ENCODE measurements at regions not wholly inside any gene's neighbourhood (a gene's known extent, or its start where the extent isn't known, plus 50 kb on each side); places are given as distances from the start of the nearest gene placed in this dataset.

DNA sequence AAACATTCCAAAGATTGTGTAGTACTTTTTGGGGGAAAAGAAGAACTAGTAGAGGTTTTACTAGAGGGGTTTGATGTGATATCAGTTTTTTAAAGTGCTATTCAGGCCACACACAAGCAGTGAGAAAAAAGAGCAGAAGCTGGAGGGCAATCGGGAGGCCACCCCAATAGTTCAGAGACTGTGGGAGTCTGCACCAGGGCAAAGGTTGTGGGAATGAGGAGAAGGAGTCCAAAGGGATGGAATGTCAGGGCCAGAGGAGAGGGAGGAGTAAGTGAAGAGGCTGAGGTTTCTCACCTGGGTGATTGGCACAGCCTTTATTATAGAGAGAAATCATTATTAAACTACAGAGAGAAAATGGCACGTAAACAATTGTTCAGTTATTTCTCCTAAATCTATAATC lies 134.9 kb upstream of the RAD23B start:
- Histone ChIP-seq H3K36me3 (ENCODE audit: insufficient read depth, low read length, poor library complexity, severe bottlenecking) (no peaks in the 10 kb centered on the region), H3K4me3 (ENCODE audit: low read depth, low read length, poor library complexity, severe bottlenecking) (no peak overlapping the region), H3K27me3 (replicated peaks; ENCODE audit: insufficient read depth, low read depth, low read length, poor library complexity) (peaks cover under 1% of the 10 kb centered on the region), H3K9me3 (ENCODE audit: low read depth, low read length, poor library complexity, severe bottlenecking) (no peaks in the 10 kb centered on the region), H3K27ac (ENCODE audit: low read depth, low read length, poor library complexity, severe bottlenecking) (no peak overlapping the region), H3K4me1 (ENCODE audit: insufficient read depth, low read length, poor library complexity, severe bottlenecking) (no peaks in the 10 kb centered on the region)
- POLR2A ChIA-PET (ENCODE audit: low non-redundant PET): no interaction called here
- no peak for TF ChIP-seq EZH2 (IDR thresholded peaks at IDR 0.05; ENCODE audit: borderline replicate concordance, low read depth, low read length, poor library complexity, severe bottlenecking)
- TF ChIP-seq, protein P1, sequence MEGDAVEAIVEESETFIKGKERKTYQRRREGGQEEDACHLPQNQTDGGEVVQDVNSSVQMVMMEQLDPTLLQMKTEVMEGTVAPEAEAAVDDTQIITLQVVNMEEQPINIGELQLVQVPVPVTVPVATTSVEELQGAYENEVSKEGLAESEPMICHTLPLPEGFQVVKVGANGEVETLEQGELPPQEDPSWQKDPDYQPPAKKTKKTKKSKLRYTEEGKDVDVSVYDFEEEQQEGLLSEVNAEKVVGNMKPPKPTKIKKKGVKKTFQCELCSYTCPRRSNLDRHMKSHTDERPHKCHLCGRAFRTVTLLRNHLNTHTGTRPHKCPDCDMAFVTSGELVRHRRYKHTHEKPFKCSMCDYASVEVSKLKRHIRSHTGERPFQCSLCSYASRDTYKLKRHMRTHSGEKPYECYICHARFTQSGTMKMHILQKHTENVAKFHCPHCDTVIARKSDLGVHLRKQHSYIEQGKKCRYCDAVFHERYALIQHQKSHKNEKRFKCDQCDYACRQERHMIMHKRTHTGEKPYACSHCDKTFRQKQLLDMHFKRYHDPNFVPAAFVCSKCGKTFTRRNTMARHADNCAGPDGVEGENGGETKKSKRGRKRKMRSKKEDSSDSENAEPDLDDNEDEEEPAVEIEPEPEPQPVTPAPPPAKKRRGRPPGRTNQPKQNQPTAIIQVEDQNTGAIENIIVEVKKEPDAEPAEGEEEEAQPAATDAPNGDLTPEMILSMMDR (conservative IDR thresholded peaks at IDR 0.05; ENCODE audit: low read depth, low read length): no peak
- DNase-seq (ENCODE audit: low spot score): no peak
- intact Hi-C loops (cut with micrococcal nuclease; ENCODE audit: unreplicated experiment): no loop called here
- no TSS peak for BruUV-seq (replicated peaks)
- CTCF ChIA-PET: no interaction called here

DNA sequence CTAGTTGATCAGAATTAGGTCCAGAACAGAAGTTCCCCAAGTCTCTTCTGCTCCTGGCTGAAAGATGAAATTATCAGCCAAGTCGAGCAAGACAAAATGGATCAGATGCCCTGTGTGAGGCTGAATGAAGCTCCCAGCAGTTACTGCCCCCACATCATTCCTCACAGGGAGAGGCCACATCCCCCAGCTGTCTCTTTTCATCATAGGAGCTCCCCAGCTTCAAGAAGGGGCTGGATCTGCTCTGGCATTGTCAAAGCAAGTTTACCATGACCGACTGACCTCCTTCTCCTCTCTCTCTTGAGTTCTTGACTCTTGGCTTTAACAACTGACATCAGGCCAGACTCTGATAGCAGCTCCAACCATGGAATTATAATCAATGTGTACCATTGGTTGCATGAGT lies 133.3 kb upstream of the RAD23B start:
- BruUV-seq (replicated peaks): no TSS peak
- no peak overlapping the region for H3K4me3 ChIP-seq (ENCODE audit: low read depth, low read length, poor library complexity, severe bottlenecking)
- H3K27me3 ChIP-seq (replicated peaks; ENCODE audit: insufficient read depth, low read depth, low read length, poor library complexity): no peaks in the 10 kb centered on the region
- ChIA-PET POLR2A (ENCODE audit: low non-redundant PET) (no interaction called here), CTCF (no interaction called here)
- intact Hi-C loops (cut with micrococcal nuclease; ENCODE audit: unreplicated experiment): no loop called here
- no peaks in the 10 kb centered on the region for H3K36me3 ChIP-seq (ENCODE audit: insufficient read depth, low read length, poor library complexity, severe bottlenecking)
- no peaks in the 10 kb centered on the region for H3K9me3 ChIP-seq (ENCODE audit: low read depth, low read length, poor library complexity, severe bottlenecking)
- no peaks in the 10 kb centered on the region for H3K4me1 ChIP-seq (ENCODE audit: insufficient read depth, low read length, poor library complexity, severe bottlenecking)
- TF ChIP-seq, protein P1 (conservative IDR thresholded peaks at IDR 0.05; ENCODE audit: low read depth, low read length): no peak
- no peak for TF ChIP-seq EZH2 (IDR thresholded peaks at IDR 0.05; ENCODE audit: borderline replicate concordance, low read depth, low read length, poor library complexity, severe bottlenecking)
- no peak for DNase-seq (ENCODE audit: low spot score)
- H3K27ac ChIP-seq (ENCODE audit: low read depth, low read length, poor library complexity, severe bottlenecking): no peak overlapping the region

DNA sequence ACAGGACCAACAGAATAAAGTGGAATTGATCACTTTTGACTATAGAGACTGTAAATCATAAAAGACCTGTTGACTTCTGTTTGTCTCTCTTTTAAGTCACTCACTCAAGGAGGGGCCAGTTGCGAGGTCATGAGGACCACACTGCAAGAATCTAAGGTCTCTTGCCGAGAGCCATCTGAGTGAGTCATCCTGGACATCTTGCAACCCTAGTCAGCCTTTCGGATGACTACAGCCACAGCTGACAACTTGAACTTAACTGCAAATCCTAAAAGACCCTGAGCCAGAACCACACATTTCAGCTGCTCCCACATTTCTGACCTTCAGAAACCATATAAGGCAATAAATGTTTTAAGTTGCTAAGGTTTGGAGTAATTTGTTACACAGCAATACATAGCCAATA lies 129.7 kb upstream of the RAD23B start:
- Histone ChIP-seq H3K27ac (ENCODE audit: low read depth, low read length, poor library complexity, severe bottlenecking) (no peak overlapping the region), H3K27me3 (replicated peaks; ENCODE audit: insufficient read depth, low read depth, low read length, poor library complexity) (peaks cover 7% of the 10 kb centered on the region), H3K9me3 (ENCODE audit: low read depth, low read length, poor library complexity, severe bottlenecking) (no peaks in the 10 kb centered on the region), H3K4me1 (ENCODE audit: insufficient read depth, low read length, poor library complexity, severe bottlenecking) (no peaks in the 10 kb centered on the region), H3K36me3 (ENCODE audit: insufficient read depth, low read length, poor library complexity, severe bottlenecking) (no peaks in the 10 kb centered on the region), H3K4me3 (ENCODE audit: low read depth, low read length, poor library complexity, severe bottlenecking) (no peak overlapping the region)
- BruUV-seq (replicated peaks): no TSS peak
- no peak for TF ChIP-seq EZH2 (IDR thresholded peaks at IDR 0.05; ENCODE audit: borderline replicate concordance, low read depth, low read length, poor library complexity, severe bottlenecking)
- TF ChIP-seq, protein P1 (conservative IDR thresholded peaks at IDR 0.05; ENCODE audit: low read depth, low read length): no peak
- ChIA-PET POLR2A (ENCODE audit: low non-redundant PET) (no interaction called here), CTCF (no interaction called here)
- no peak for DNase-seq (ENCODE audit: low spot score)
- intact Hi-C loops (cut with micrococcal nuclease; ENCODE audit: unreplicated experiment): no loop called here
